Panc1 (cell line): ENCODE measurements at regions not wholly inside any gene's neighbourhood (a gene's known extent, or its start where the extent isn't known, plus 50 kb on each side); places are given as distances from the start of the nearest gene placed in this dataset.

Experiments used
- ATAC-seq: fragments of 200-7000 bp; cut with Tn5 transposase; 2 replicates; pipeline ENCODE4 v1.9.1; 2020; ENCODE audit warnings: mild to moderate bottlenecking, moderate library complexity
- BruUV-seq: library from RNA; stranded (reverse); fragments of 400-500 nt; replicated peaks from 2 replicates; lab custom pipeline; 2021; lab: Mats Ljungman, UMichigan
- CTCF ChIA-PET: fragments of 300-600 bp; sonication (Branson Sonifier 250); formaldehyde crosslinking; loops from one replicate; lab custom pipeline; 2022; ENCODE audit warnings: antibody characterized with exemption; lab: Charles Lee
- POLR2A ChIA-PET: fragments of 300-600 bp; sonication (Branson Sonifier 250); formaldehyde crosslinking; loops from one replicate; lab custom pipeline; 2022; ENCODE audit warnings: antibody characterized with exemption; lab: Charles Lee
- DNase-seq: peaks from one replicate; pipeline ENCODE4 v3.0.0-alpha.2; 2010; ENCODE audit warnings: low read depth, low spot score
- H3K27ac ChIP-seq: 2 replicates; pipeline ENCODE4 v1.5.1; 2011; ENCODE audit warnings: mild to moderate bottlenecking, low read length, inconsistent platforms
- H3K27me3 ChIP-seq: fragments of 200-500 bp; sonication (Bioruptor generic); 2 replicates; pipeline ENCODE4 v1.6.0; 2014; ENCODE audit warnings: low read length, inconsistent platforms; ENCODE audit not compliant: control insufficient read depth, insufficient read depth
- H3K36me3 ChIP-seq: fragments of 200-500 bp; sonication (Bioruptor generic); 2 replicates; pipeline ENCODE4 v1.5.1; 2014; ENCODE audit warnings: inconsistent platforms, mild to moderate bottlenecking, low read length, moderate library complexity; ENCODE audit not compliant: control insufficient read depth, insufficient read depth
- H3K4me1 ChIP-seq: 2 replicates; pipeline ENCODE4 v1.5.1; 2011; ENCODE audit warnings: inconsistent platforms, mild to moderate bottlenecking, low read length, moderate library complexity; ENCODE audit not compliant: control insufficient read depth, insufficient read depth
- H3K4me3 ChIP-seq, 2 experiments: 2 replicates each; pipeline ENCODE4 v1.5.1; 2011 to 2012; ENCODE audit warnings: low read depth in 2 of 2, low read length in 2 of 2, mild to moderate bottlenecking in 2 of 2, inconsistent platforms in 1 of 2, moderate library complexity in 1 of 2
- H3K9me3 ChIP-seq: fragments of 200-500 bp; sonication (Bioruptor generic); 2 replicates; pipeline ENCODE4 v1.5.1; 2014; ENCODE audit warnings: low read depth, mild to moderate bottlenecking, inconsistent platforms, low read length, moderate library complexity; ENCODE audit not compliant: control insufficient read depth, insufficient read depth
- POLR2AphosphoS5 ChIP-seq: IDR thresholded peaks from 2 replicates; pipeline ENCODE4 v1.6.1; 2012; ENCODE audit warnings: mild to moderate bottlenecking, low read depth, low read length, moderate library complexity
- SIN3A ChIP-seq: IDR thresholded peaks from 2 replicates; pipeline ENCODE4 v1.6.1; 2012; ENCODE audit warnings: low read depth, mild to moderate bottlenecking, low read length, moderate library complexity, borderline replicate concordance; ENCODE audit not compliant: insufficient read depth
- TCF7L2 ChIP-seq: IDR thresholded peaks from 2 replicates; pipeline ENCODE4 v1.6.1; 2011; ENCODE audit warnings: mild to moderate bottlenecking, low read depth, low read length, inconsistent platforms
- in situ Hi-C: cut with HindIII; loops from 2 replicates; pipeline ENCODE4 v1.10.0; 2016; ENCODE audit warnings: low sequenced_read_pairs, low pct_unique_long_range_greater_than_20kb
- intact Hi-C: fragments of 100-400 bp; cut with micrococcal nuclease; formaldehyde crosslinking; loops from one replicate; pipeline ENCODE4 v1.10.0; 2022; ENCODE audit not compliant: unreplicated experiment
- TF ChIP-seq, protein P1 (sequence below): fragments of 450-650 bp; IDR thresholded peaks from 2 replicates; pipeline ENCODE4 v1.5.1; 2017; ENCODE audit warnings: mild to moderate bottlenecking
- TF ChIP-seq, protein P2 (sequence below), 2 experiments: IDR thresholded peaks; 2 replicates each; pipeline ENCODE4 v1.6.1; 2011 to 2012; ENCODE audit warnings: low read depth in 2 of 2, control low read depth in 1 of 2, low read length in 1 of 2, mild to moderate bottlenecking in 1 of 2, moderate library complexity in 1 of 2; ENCODE audit not compliant: insufficient read depth in 1 of 2

DNA sequence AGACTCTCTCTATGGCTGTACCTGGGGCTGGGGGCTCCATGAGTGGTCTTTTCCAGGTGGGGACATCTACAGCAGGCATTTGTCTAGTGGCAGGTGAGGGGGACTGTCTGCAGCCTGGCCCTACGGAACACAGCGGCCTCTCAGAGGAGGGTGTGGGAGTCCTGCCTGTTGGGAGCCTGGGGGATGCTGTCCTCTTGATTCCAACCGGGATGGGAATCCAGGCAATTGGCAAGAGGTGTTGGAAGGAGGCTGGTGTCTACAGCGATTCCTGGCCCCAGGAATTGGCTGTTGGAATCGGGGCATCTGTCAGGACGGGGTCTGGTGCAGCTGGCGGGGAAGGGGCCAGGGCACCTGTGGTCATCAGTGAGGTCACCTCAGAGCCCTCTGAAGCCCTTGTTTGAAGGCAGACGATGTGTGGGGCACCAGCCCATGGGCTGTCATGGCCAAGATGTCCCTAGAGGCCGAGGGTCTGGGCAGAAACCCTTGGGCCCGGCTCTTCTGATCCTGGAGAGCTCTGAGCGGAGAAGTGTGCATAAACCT is 386.3 kb downstream of the TMEM121 start:
- BruUV-seq, result no TSS peak
- H3K4me1 ChIP-seq, result no peaks in the 10 kb centered on the region
- H3K27ac ChIP-seq, result no peak overlapping the region
- TF ChIP-seq TCF7L2 (no peak), SIN3A (no peak), POLR2AphosphoS5 (no peak)
- TF ChIP-seq, protein P1, sequence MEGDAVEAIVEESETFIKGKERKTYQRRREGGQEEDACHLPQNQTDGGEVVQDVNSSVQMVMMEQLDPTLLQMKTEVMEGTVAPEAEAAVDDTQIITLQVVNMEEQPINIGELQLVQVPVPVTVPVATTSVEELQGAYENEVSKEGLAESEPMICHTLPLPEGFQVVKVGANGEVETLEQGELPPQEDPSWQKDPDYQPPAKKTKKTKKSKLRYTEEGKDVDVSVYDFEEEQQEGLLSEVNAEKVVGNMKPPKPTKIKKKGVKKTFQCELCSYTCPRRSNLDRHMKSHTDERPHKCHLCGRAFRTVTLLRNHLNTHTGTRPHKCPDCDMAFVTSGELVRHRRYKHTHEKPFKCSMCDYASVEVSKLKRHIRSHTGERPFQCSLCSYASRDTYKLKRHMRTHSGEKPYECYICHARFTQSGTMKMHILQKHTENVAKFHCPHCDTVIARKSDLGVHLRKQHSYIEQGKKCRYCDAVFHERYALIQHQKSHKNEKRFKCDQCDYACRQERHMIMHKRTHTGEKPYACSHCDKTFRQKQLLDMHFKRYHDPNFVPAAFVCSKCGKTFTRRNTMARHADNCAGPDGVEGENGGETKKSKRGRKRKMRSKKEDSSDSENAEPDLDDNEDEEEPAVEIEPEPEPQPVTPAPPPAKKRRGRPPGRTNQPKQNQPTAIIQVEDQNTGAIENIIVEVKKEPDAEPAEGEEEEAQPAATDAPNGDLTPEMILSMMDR, result no peak
- TF ChIP-seq, protein P2, sequence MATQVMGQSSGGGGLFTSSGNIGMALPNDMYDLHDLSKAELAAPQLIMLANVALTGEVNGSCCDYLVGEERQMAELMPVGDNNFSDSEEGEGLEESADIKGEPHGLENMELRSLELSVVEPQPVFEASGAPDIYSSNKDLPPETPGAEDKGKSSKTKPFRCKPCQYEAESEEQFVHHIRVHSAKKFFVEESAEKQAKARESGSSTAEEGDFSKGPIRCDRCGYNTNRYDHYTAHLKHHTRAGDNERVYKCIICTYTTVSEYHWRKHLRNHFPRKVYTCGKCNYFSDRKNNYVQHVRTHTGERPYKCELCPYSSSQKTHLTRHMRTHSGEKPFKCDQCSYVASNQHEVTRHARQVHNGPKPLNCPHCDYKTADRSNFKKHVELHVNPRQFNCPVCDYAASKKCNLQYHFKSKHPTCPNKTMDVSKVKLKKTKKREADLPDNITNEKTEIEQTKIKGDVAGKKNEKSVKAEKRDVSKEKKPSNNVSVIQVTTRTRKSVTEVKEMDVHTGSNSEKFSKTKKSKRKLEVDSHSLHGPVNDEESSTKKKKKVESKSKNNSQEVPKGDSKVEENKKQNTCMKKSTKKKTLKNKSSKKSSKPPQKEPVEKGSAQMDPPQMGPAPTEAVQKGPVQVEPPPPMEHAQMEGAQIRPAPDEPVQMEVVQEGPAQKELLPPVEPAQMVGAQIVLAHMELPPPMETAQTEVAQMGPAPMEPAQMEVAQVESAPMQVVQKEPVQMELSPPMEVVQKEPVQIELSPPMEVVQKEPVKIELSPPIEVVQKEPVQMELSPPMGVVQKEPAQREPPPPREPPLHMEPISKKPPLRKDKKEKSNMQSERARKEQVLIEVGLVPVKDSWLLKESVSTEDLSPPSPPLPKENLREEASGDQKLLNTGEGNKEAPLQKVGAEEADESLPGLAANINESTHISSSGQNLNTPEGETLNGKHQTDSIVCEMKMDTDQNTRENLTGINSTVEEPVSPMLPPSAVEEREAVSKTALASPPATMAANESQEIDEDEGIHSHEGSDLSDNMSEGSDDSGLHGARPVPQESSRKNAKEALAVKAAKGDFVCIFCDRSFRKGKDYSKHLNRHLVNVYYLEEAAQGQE (IDR thresholded peaks at IDR 0.05; ENCODE audit: insufficient read depth in 1 of 2, low read depth in 2 of 2, low read length in 1 of 2), result no peak
- ChIA-PET CTCF (no interaction called here), POLR2A (no interaction called here)
- no peaks in the 10 kb centered on the region for H3K9me3 ChIP-seq
- no peak for DNase-seq
- in situ Hi-C loops (no loop called here), intact Hi-C loops (no loop called here)
- no peaks in the 10 kb centered on the region for H3K36me3 ChIP-seq
- H3K4me3 ChIP-seq, result no peak overlapping the region
- ATAC-seq, result no peak
- no peaks in the 10 kb centered on the region for H3K27me3 ChIP-seq

- ATAC-seq (no peak), DNase-seq (no peak)
- H3K27ac ChIP-seq, result no peak overlapping the region
- in situ Hi-C loops (no loop called here), intact Hi-C loops (no loop called here)
- H3K27me3 ChIP-seq, result no peaks in the 10 kb centered on the region
- H3K36me3 ChIP-seq, result no peaks in the 10 kb centered on the region
- BruUV-seq, result no TSS peak
- CTCF ChIA-PET, result no interaction called here
- no peaks in the 10 kb centered on the region for H3K4me1 ChIP-seq
- H3K4me3 ChIP-seq, result no peak overlapping the region
- POLR2A ChIA-PET, result no interaction called here
- no peak for TF ChIP-seq TCF7L2
- TF ChIP-seq, protein P1, result no peak
- TF ChIP-seq POLR2AphosphoS5, result no peak
- no peak for TF ChIP-seq SIN3A
- TF ChIP-seq, protein P2 (IDR thresholded peaks at IDR 0.05; ENCODE audit: insufficient read depth in 1 of 2, low read depth in 2 of 2, low read length in 1 of 2), result no peak
- H3K9me3 ChIP-seq, result no peaks in the 10 kb centered on the region
Measured at GRCh38 chr14:105913221-105913620, 386.8 kb downstream of the TMEM121 start.
